GM19193 (cell line): ENCODE measurements at regions not wholly inside any gene's neighbourhood (a gene's known extent, or its start where the extent isn't known, plus 50 kb on each side); places are given as distances from the start of the nearest gene placed in this dataset.

Experiments used
- POLR2A ChIP-seq: IDR thresholded peaks from 4 replicates; pipeline ENCODE4 v1.6.1; 2011; ENCODE audit not compliant: insufficient read depth, insufficient read length; ENCODE audit errors: extremely low read depth

GRCh38 chr17:45664921-45665320 lies 119.2 kb upstream of the CRHR1 start:
- TF ChIP-seq POLR2A, result no peak

- TF ChIP-seq POLR2A, result no peak
Observed at GRCh38 chr17:45666046-45666600, 118.0 kb upstream of the CRHR1 start.

GRCh38 chr17:45666641-45667040 lies 117.5 kb upstream of the CRHR1 start:
- TF ChIP-seq POLR2A, result no peak

- TF ChIP-seq POLR2A, result no peak
Observed at GRCh38 chr17:45667591-45668171, 116.4 kb upstream of the CRHR1 start.

GRCh38 chr17:45668316-45668715 lies 115.8 kb upstream of the CRHR1 start:
- no peak for TF ChIP-seq POLR2A

- no peak for TF ChIP-seq POLR2A
Observed at GRCh38 chr17:45672301-45672700, 111.8 kb upstream of the CRHR1 start.

GRCh38 chr17:45672792-45673191 lies 111.3 kb upstream of the CRHR1 start:
- no peak for TF ChIP-seq POLR2A

GRCh38 chr17:45675012-45675411 lies 109.1 kb upstream of the CRHR1 start:
- TF ChIP-seq POLR2A, result no peak

- TF ChIP-seq POLR2A, result no peak
Observed at GRCh38 chr17:45675892-45676291, 108.2 kb upstream of the CRHR1 start.

- no peak for TF ChIP-seq POLR2A
Observed at GRCh38 chr17:45676695-45677094, 107.4 kb upstream of the CRHR1 start.

GRCh38 chr17:45677770-45678169 lies 106.3 kb upstream of the CRHR1 start:
- TF ChIP-seq POLR2A, result no peak

- no peak for TF ChIP-seq POLR2A
Observed at GRCh38 chr17:45679426-45679825, 104.7 kb upstream of the CRHR1 start.

GRCh38 chr17:45680360-45680759 lies 103.8 kb upstream of the CRHR1 start:
- TF ChIP-seq POLR2A, result no peak

- no peak for TF ChIP-seq POLR2A
Observed at GRCh38 chr17:45681706-45682105, 102.4 kb upstream of the CRHR1 start.

- no peak for TF ChIP-seq POLR2A
Observed at GRCh38 chr17:45686250-45686649, 97.9 kb upstream of the CRHR1 start.

- no peak for TF ChIP-seq POLR2A
Observed at GRCh38 chr17:45687594-45687993, 96.5 kb upstream of the CRHR1 start.

GRCh38 chr17:45688353-45688752 lies 95.8 kb upstream of the CRHR1 start:
- TF ChIP-seq POLR2A, result no peak
